IPS-NIHi11 (cell line): ENCODE measurements at regions not wholly inside any gene's neighbourhood (a gene's known extent, or its start where the extent isn't known, plus 50 kb on each side); places are given as distances from the start of the nearest gene placed in this dataset.

Source experiments
- DNase-seq: peaks from one replicate; pipeline ENCODE4 v3.0.0; 2012; ENCODE audit warnings: mixed read lengths, low spot score

- peak; percentile 41 for DNase-seq
Measured at GRCh38 chr2:176814740-176815367, 397.7 kb upstream of the HNRNPA3 start.

GRCh38 chr2:176817061-176817565 is 395.5 kb upstream of the HNRNPA3 start:
- peak; percentile 36 for DNase-seq

GRCh38 chr2:176818076-176818475 is 394.5 kb upstream of the HNRNPA3 start:
- no peak for DNase-seq

GRCh38 chr2:176818617-176819016 is 394.0 kb upstream of the HNRNPA3 start:
- peak; percentile 21 for DNase-seq

- no peak for DNase-seq
Measured at GRCh38 chr2:176819306-176819705, 393.3 kb upstream of the HNRNPA3 start.

GRCh38 chr2:176820371-176820932 is 392.1 kb upstream of the HNRNPA3 start:
- DNase-seq = no peak

- DNase-seq = no peak
Measured at GRCh38 chr2:176821350-176821749, 391.2 kb upstream of the HNRNPA3 start.

GRCh38 chr2:176822060-176822459 is 390.5 kb upstream of the HNRNPA3 start:
- no peak for DNase-seq

GRCh38 chr2:176826356-176826755 is 386.2 kb upstream of the HNRNPA3 start:
- no peak for DNase-seq

- DNase-seq = no peak
Measured at GRCh38 chr2:176826984-176827668, 385.5 kb upstream of the HNRNPA3 start.

GRCh38 chr2:176830362-176830761 is 382.2 kb upstream of the HNRNPA3 start:
- peak; percentile 29 for DNase-seq

- no peak for DNase-seq
Measured at GRCh38 chr2:176832086-176832485, 380.5 kb upstream of the HNRNPA3 start.

GRCh38 chr2:176833671-176834070 is 378.9 kb upstream of the HNRNPA3 start:
- DNase-seq = no peak

- DNase-seq = no peak
Measured at GRCh38 chr2:176834226-176834625, 378.4 kb upstream of the HNRNPA3 start.

- DNase-seq = no peak
Measured at GRCh38 chr2:176843208-176843607, 369.4 kb upstream of the HNRNPA3 start.

GRCh38 chr2:176844461-176844860 is 368.1 kb upstream of the HNRNPA3 start:
- DNase-seq = no peak

GRCh38 chr2:176845718-176846117 is 366.9 kb upstream of the HNRNPA3 start:
- no peak for DNase-seq

GRCh38 chr2:176847575-176847974 is 365.0 kb upstream of the HNRNPA3 start:
- no peak for DNase-seq

- no peak for DNase-seq
Measured at GRCh38 chr2:176848844-176849243, 363.8 kb upstream of the HNRNPA3 start.

- no peak for DNase-seq
Measured at GRCh38 chr2:176851200-176851888, 361.2 kb upstream of the HNRNPA3 start.

GRCh38 chr2:176851889-176852483 is 360.6 kb upstream of the HNRNPA3 start:
- DNase-seq = no peak

- DNase-seq = peak; percentile 20
Measured at GRCh38 chr2:176852667-176853066, 359.9 kb upstream of the HNRNPA3 start.
